Aorta (tissue), 5 donors: ENCODE measurements at regions not wholly inside any gene's neighbourhood (a gene's known extent, or its start where the extent isn't known, plus 50 kb on each side); places are given as distances from the start of the nearest gene placed in this dataset.

ENCODE experiments used
- ATAC-seq: fragments of 200-7000 bp; cut with Tn5 transposase; one replicate; pipeline ENCODE4 v1.9.1; 2022; ENCODE audit warnings: moderate library complexity; ENCODE audit not compliant: low FRiP score
- DNase-seq, 2 donors: peaks; one replicate each; pipeline ENCODE4 v3.0.0-alpha.2; 2020
- H3K27ac ChIP-seq, 2 donors: one replicate each; pipeline ENCODE4 v1.5.1; 2013; ENCODE audit warnings: low read length in 2 of 2, mild to moderate bottlenecking in 2 of 2, moderate library complexity in 2 of 2, control low read depth in 1 of 2, inconsistent platforms in 1 of 2, low read depth in 1 of 2
- H3K27me3 ChIP-seq, 2 donors: one replicate each; pipeline ENCODE4 v1.6.1; 2013; ENCODE audit warnings: control low read depth in 1 of 2, low read length in 1 of 2, mild to moderate bottlenecking in 1 of 2, moderate library complexity in 1 of 2; ENCODE audit not compliant: insufficient read depth in 2 of 2, control insufficient read depth in 1 of 2
- H3K36me3 ChIP-seq, 2 donors: one replicate each; pipeline ENCODE4 v1.6.1; 2013; ENCODE audit warnings: control low read depth in 1 of 2, low read length in 1 of 2, mild to moderate bottlenecking in 1 of 2; ENCODE audit not compliant: insufficient read depth in 2 of 2, control insufficient read depth in 1 of 2
- H3K4me1 ChIP-seq, 2 donors: one replicate each; pipeline ENCODE4 v1.6.1; 2013; ENCODE audit warnings: low read length in 2 of 2, control low read depth in 1 of 2, mild to moderate bottlenecking in 1 of 2, moderate library complexity in 1 of 2; ENCODE audit not compliant: insufficient read depth in 2 of 2, control insufficient read depth in 1 of 2
- H3K4me3 ChIP-seq, 2 donors: one replicate each; pipeline ENCODE4 v1.5.1; 2013; ENCODE audit warnings: low read length in 2 of 2, control low read depth in 1 of 2, mild to moderate bottlenecking in 1 of 2
- H3K9me3 ChIP-seq: one replicate; pipeline ENCODE4 v1.6.1; 2013; ENCODE audit warnings: mild to moderate bottlenecking, low read length; ENCODE audit not compliant: control insufficient read depth
- WGBS, 2 donors: extraction: QIAGEN DNeasy Blood & Tissue Kit; methylation state at CpG; one replicate each; pipeline ENCODE4 v1.1.7; 2013; 5-methylcytosine and 5-hydroxymethylcytosine counted together
- intact Hi-C, 2 donors: fragments of 100-400 bp; cut with DNase I; formaldehyde crosslinking; loops; one replicate each; pipeline versions ENCODE4 v1.14.2 to v1.15.0; 2022
- donor health status: healthy with polysubstance abuse.
- donor health status: Bipolar disorder and iron deficiency.
- donor health status: DM: no; HTN: no; CAD: no.
- donor health status: DM: no; HTN: no; CAD: no.
- donor health status: DM: yes; HTN: yes; CAD: no.

- ATAC-seq (peak; percentile 88), DNase-seq (peak; percentile 81 to 93)
- H3K4me1 ChIP-seq: peaks cover 3 to 4% of the 10 kb centered on the region in 2 donors
These were observed 73.3 kb upstream of the ZBED5 start for GRCh38 chr11:10930972-10931760.

GRCh38 chr11:10930224-10930971 lies 72.5 kb upstream of the ZBED5 start:
- Histone ChIP-seq H3K36me3 (no peaks in the 10 kb centered on the region), H3K9me3 (no peaks in the 10 kb centered on the region), H3K4me3 (peak overlapping the region; percentile 65 to 78), H3K27me3 (no peaks in the 10 kb centered on the region), H3K4me1 (peaks cover 3 to 4% of the 10 kb centered on the region in 2 donors), H3K27ac (peak overlapping the region; percentile 91 to 92)
- ATAC-seq (peak; percentile 33), DNase-seq (no peak)
- 2 to 3% methylated on average over 30 to 35 of the region's 35 CpGs for WGBS, 2 donors
- intact Hi-C loops: loop anchor here (2.0 to 10.0 kb wide), 4 partner anchors 72 to 854 kb away; partner anchors contain the start of gene ZBED5 (in 1 of the 2)

More at GRCh38 chr11:10930972-10931760, 73.3 kb upstream of the ZBED5 start:
- Histone ChIP-seq H3K27ac (peak overlapping the region; percentile 91 to 92), H3K4me3 (peak overlapping the region; percentile 65 to 78), H3K9me3 (no peaks in the 10 kb centered on the region), H3K36me3 (no peaks in the 10 kb centered on the region), H3K27me3 (no peaks in the 10 kb centered on the region)
- 0 to 1% methylated on average over 51 to 69 of the region's 69 CpGs for WGBS, 2 donors
- intact Hi-C loops: loop anchor here (1.0 to 10.0 kb wide), 5 partner anchors 72 to 854 kb away; partner anchors contain the start of genes EIF4G2 (in 1 of the 2) and ZBED5 (in 1 of the 2)

GRCh38 chr11:10927538-10927937 lies 69.7 kb upstream of the ZBED5 start:
- peaks cover 3 to 6% of the 10 kb centered on the region in 2 donors for H3K4me1 ChIP-seq
- H3K27me3 ChIP-seq: no peaks in the 10 kb centered on the region
- H3K4me3 ChIP-seq: no peak overlapping the region
- peak overlapping the region in 1 of 2 donors; percentile 43 for H3K27ac ChIP-seq
- intact Hi-C loops: no loop called here
- no peaks in the 10 kb centered on the region for H3K36me3 ChIP-seq
- 2 to 3% methylated on average over 1 of the region's 1 CpG for WGBS, 2 donors
- no peak for ATAC-seq
- no peak for DNase-seq
- no peaks in the 10 kb centered on the region for H3K9me3 ChIP-seq

GRCh38 chr11:10926801-10927211 lies 69.0 kb upstream of the ZBED5 start:
- DNase-seq (no peak), ATAC-seq (no peak)
- Histone ChIP-seq H3K36me3 (no peaks in the 10 kb centered on the region), H3K27me3 (no peaks in the 10 kb centered on the region), H3K27ac (no peak overlapping the region), H3K4me3 (no peak overlapping the region), H3K9me3 (no peaks in the 10 kb centered on the region), H3K4me1 (peaks cover 3 to 6% of the 10 kb centered on the region in 2 donors)
- intact Hi-C loops: no loop called here

- Histone ChIP-seq H3K4me3 (no peak overlapping the region), H3K9me3 (no peaks in the 10 kb centered on the region), H3K36me3 (no peaks in the 10 kb centered on the region), H3K27ac (no peak overlapping the region), H3K27me3 (no peaks in the 10 kb centered on the region), H3K4me1 (peaks cover 3 to 6% of the 10 kb centered on the region in 2 donors)
- WGBS, 2 donors: 66 to 69% methylated on average over 6 of the region's 6 CpGs
- DNase-seq (no peak), ATAC-seq (no peak)
- intact Hi-C loops: no loop called here
These were observed 67.5 kb upstream of the ZBED5 start for GRCh38 chr11:10925149-10925926.

GRCh38 chr11:10923882-10924281 lies 66.0 kb upstream of the ZBED5 start:
- Histone ChIP-seq H3K27me3 (no peaks in the 10 kb centered on the region), H3K4me1 (peaks cover 3 to 6% of the 10 kb centered on the region in 2 donors), H3K27ac (no peak overlapping the region), H3K36me3 (no peaks in the 10 kb centered on the region), H3K9me3 (no peaks in the 10 kb centered on the region), H3K4me3 (no peak overlapping the region)
- intact Hi-C loops: no loop called here
- DNase-seq (no peak), ATAC-seq (no peak)

- H3K4me1 ChIP-seq: peaks cover 3 to 6% of the 10 kb centered on the region in 2 donors
- no peaks in the 10 kb centered on the region for H3K27me3 ChIP-seq
- no peak overlapping the region for H3K27ac ChIP-seq
- intact Hi-C loops: no loop called here
- ATAC-seq: no peak
- H3K36me3 ChIP-seq: no peaks in the 10 kb centered on the region
- peaks cover under 1% of the 10 kb centered on the region for H3K9me3 ChIP-seq
- WGBS, 2 donors: 73 to 77% methylated on average over 1 of the region's 1 CpG
- no peak overlapping the region for H3K4me3 ChIP-seq
- DNase-seq: no peak
These were observed 65.0 kb upstream of the ZBED5 start for GRCh38 chr11:10922892-10923291.

GRCh38 chr11:10920875-10921274 lies 63.0 kb upstream of the ZBED5 start:
- H3K4me1 ChIP-seq: peaks cover 0 to 2% of the 10 kb centered on the region in 2 donors
- H3K36me3 ChIP-seq: no peaks in the 10 kb centered on the region
- ATAC-seq (no peak), DNase-seq (no peak)
- H3K27ac ChIP-seq: no peak overlapping the region
- H3K27me3 ChIP-seq: no peaks in the 10 kb centered on the region
- H3K9me3 ChIP-seq: peaks cover 5% of the 10 kb centered on the region
- intact Hi-C loops: no loop called here
- no peak overlapping the region for H3K4me3 ChIP-seq
